Activated naive CD8-positive, alpha-beta T cell treated with anti-CD3 and anti-CD28 coated beads, Interleukin-2, amount 50 U/mL, for 24 hours (primary cell): ENCODE measurements at regions not wholly inside any gene's neighbourhood (a gene's known extent, or its start where the extent isn't known, plus 50 kb on each side); places are given as distances from the start of the nearest gene placed in this dataset.

Source experiments
- ATAC-seq: fragments of 150-1000 bp; cut with Tn5 transposase; one replicate; pipeline ENCODE4 v1.10.0; 2021
- DNase-seq: peaks from one replicate; pipeline ENCODE4 v3.0.0; 2021
- H3K27ac Mint-ChIP-seq: one replicate; pipeline ENCODE4 v1.8.0; 2021; ENCODE audit warnings: mild to moderate bottlenecking, mixed read lengths
- H3K27me3 Mint-ChIP-seq: one replicate; pipeline ENCODE4 v1.8.0; 2021; ENCODE audit warnings: mixed read lengths
- H3K36me3 Mint-ChIP-seq: one replicate; pipeline ENCODE4 v1.8.0; 2021; ENCODE audit warnings: low read depth, mixed read lengths
- H3K4me1 Mint-ChIP-seq: one replicate; pipeline ENCODE4 v1.8.0; 2021; ENCODE audit warnings: mixed read lengths
- H3K4me3 Mint-ChIP-seq: one replicate; pipeline ENCODE4 v1.8.0; 2021; ENCODE audit warnings: mild to moderate bottlenecking, moderate library complexity, mixed read lengths
- H3K9me3 Mint-ChIP-seq: one replicate; pipeline ENCODE4 v1.8.0; 2021; ENCODE audit warnings: mixed read lengths

DNA sequence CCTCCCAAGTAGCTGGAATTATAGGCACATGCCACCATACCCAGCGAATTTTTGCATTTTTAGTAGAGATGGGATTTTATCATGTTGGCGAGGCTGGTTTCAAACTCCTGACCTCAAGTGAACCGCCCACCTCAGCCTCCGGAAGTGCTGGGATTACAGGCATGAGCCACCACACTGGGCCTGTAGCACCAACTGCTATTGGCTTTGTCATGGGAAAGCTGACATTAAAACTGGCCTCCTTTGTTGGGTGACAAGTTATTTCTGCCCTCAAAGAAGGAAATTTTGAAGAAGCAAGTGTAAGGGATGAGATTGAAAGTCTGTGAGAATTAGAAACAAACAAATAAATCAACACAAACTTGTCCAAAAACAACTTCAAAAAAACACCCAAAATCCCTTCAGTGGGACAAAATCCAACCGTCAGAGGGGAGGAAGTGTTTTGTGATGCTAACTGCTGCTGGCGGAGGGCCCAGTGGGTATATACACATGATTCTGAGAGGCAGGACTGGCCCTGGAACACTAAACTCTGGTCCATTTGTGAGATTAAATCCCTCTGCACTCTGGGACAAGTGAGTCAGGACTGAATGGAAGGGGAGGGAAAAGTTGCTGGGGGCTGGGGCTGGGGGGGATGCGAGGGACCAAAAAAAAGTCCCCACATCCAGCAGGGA, 87.5 kb upstream of the NAA20 start:
- Mint-ChIP-seq H3K4me1 (peaks cover 4% of the 10 kb centered on the region), H3K27ac (no peak overlapping the region), H3K27me3 (peaks cover 10% of the 10 kb centered on the region), H3K9me3 (no peaks in the 10 kb centered on the region), H3K4me3 (no peak overlapping the region), H3K36me3 (no peaks in the 10 kb centered on the region)
- no peak for DNase-seq
- ATAC-seq, result no peak

DNA sequence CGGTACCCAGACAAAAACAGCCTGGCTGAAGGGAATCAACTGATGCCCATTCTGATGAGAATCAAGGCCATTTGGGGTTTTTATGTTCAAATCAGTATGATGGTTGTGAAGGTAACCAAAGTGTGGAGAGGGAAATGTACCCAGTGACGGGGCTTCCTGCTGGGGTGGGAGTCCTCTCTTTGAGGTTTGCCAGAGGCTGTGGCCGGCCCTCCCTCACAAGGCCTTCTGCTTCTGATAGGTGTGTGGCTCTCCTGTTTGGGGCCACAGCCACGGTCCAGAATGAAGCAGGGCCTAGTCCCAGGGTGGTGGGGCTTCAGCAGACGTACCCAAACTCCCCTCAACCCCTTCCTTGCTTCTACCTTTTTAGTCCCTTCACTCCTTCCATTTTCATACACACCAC, 86.7 kb upstream of the NAA20 start:
- no peaks in the 10 kb centered on the region for H3K9me3 Mint-ChIP-seq
- DNase-seq, result no peak
- peaks cover 16% of the 10 kb centered on the region for H3K27me3 Mint-ChIP-seq
- H3K4me3 Mint-ChIP-seq, result no peak overlapping the region
- ATAC-seq, result no peak
- peaks cover 8% of the 10 kb centered on the region for H3K4me1 Mint-ChIP-seq
- H3K27ac Mint-ChIP-seq, result no peak overlapping the region
- H3K36me3 Mint-ChIP-seq, result no peaks in the 10 kb centered on the region

DNA sequence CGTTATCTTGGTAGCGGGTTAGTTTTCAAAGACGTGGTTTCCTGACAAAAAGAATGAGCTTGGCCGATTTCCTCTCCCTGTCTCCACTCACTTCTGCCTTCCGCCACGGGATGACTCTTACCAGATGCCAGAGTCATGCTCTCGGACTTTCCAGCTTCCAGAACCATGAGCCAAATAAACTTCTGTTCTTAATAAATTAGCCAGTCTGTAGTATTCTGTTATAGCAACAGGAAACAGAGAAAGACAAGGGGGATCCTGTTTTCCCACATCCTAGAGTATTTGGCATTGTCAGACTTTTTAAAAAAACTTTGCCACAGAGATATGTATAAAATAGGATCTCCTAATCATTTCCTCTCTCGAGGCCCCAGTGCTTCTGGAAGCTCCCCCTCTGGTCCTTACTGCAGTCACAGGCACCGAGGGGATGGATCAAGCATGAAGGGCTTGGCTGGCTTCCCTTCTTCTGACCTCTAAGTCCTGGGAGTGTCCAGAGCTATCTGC, 84.9 kb upstream of the NAA20 start:
- Mint-ChIP-seq H3K9me3 (no peaks in the 10 kb centered on the region), H3K27ac (no peak overlapping the region), H3K27me3 (peaks cover 25% of the 10 kb centered on the region), H3K36me3 (no peaks in the 10 kb centered on the region), H3K4me1 (peaks cover 13% of the 10 kb centered on the region), H3K4me3 (no peak overlapping the region)
- ATAC-seq, result no peak
- DNase-seq, result no peak

DNA sequence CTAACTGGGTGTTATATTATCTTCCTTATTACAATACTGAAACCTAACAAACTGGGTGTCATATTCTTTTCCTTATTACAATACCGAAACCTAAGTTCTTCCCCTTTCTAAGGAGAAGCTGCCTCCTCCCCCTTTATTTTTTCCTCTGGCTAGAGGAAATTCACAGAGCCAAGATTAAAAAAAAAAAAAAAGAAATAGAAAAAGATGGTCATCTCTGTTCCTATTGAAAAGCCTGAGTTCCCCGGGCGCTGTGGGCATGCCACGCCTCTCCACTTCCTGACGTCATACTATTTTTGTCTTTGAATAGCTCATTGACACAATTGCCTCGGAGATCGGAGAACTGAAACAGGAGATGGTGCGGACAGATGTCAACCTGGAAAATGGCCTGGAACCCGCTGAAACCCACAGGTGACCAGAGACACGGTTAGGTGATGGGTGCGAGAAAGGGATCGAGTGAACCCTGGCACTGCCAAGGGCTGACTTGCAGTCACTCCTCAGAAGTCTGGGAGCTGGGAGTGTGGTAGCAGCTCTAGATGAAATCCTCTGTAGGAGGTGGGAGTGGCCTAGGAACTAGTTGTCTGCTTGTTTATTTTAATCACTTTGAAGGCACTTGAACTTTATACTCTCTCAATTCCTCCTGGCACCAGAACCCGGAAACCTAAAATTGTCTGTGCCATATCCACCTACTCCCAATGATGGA, 82.2 kb upstream of the NAA20 start:
- H3K4me3 Mint-ChIP-seq, result no peak overlapping the region
- ATAC-seq (no peak), DNase-seq (peak; percentile 17)
- H3K27ac Mint-ChIP-seq, result no peak overlapping the region
- no peaks in the 10 kb centered on the region for H3K9me3 Mint-ChIP-seq
- H3K4me1 Mint-ChIP-seq, result peaks cover 31% of the 10 kb centered on the region
- H3K27me3 Mint-ChIP-seq, result peaks cover 35% of the 10 kb centered on the region
- no peaks in the 10 kb centered on the region for H3K36me3 Mint-ChIP-seq

DNA sequence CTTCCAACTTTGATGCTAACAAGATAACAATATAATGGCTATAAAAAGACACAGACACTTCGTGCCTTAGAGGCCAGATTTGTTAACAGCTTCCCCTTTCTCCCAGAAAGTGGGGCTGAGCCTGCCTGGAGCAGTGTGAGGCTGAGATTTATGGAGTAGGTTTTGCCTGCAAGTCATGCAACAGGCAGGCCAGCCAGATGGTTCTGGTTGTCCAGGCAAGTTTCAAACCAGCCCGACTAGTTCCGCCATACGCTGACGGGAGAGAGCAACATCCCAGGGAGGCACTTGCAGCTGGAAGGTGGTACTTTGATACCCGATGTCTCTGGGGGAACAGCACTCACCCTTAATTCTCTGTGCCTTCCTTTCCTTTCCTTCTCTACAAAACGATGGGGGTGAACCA, 81.3 kb upstream of the NAA20 start:
- Mint-ChIP-seq H3K27ac (no peak overlapping the region), H3K4me1 (peaks cover 31% of the 10 kb centered on the region), H3K36me3 (no peaks in the 10 kb centered on the region), H3K9me3 (no peaks in the 10 kb centered on the region), H3K4me3 (no peak overlapping the region), H3K27me3 (peaks cover 37% of the 10 kb centered on the region)
- ATAC-seq (no peak), DNase-seq (no peak)

DNA sequence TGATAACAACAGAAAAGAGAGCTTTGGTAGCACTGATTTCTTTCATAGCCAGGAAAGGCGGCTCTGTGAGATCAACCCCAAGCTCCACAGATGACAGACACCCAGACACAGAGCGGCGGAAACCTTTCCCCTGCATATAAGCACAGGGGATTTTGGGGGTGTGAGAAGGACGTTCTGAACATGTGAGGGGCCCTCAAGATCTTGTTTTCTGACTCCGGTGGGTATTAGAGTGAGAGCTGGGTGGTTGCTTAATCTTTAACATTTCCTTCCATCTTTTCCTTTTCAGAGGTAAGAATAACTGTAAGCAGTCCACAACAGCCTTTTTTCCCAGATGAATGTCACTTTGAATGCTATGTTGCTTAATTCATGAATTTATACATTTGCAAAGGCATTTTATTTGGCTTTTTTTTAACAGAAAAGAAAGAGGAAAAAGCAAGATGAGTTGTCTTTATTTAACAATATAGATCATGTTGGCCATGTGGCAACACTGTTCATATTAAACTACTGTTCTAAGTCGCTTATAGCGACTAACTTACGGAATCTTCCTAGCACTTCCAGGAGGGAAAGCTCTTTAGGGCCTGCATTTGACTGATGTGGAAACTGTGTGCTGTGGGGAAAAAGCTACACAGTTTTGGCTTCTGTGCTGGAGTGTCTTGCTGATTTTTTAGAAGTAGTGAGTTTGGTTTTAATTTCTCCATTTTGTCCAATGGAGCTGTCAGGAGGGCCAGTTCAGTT, 80.5 kb upstream of the NAA20 start:
- ATAC-seq (no peak), DNase-seq (no peak)
- Mint-ChIP-seq H3K4me1 (peaks cover 33% of the 10 kb centered on the region), H3K27ac (no peak overlapping the region), H3K36me3 (no peaks in the 10 kb centered on the region), H3K9me3 (no peaks in the 10 kb centered on the region), H3K4me3 (no peak overlapping the region), H3K27me3 (peaks cover 40% of the 10 kb centered on the region)

DNA sequence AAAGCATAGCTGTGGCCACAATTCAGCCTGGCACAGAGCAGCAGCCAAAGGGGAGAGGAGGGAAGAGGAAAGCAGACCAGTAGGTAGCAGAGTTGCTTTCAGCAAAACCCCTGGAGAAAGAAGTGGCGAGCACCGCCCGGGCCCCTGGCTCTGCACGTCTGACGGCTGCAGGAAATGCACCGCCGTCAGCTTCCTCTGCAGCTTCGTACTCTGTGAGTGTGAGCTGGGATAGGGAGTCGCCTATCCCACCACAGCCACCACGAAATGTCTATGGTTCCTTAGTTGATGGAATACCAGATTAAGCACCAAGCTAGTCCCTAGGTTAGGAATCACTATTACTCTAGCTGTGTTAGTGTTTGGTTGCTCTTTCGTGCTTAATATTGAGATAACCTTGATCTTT, 79.9 kb upstream of the NAA20 start:
- Mint-ChIP-seq H3K27me3 (peaks cover 40% of the 10 kb centered on the region), H3K9me3 (no peaks in the 10 kb centered on the region), H3K36me3 (no peaks in the 10 kb centered on the region), H3K4me1 (peaks cover 33% of the 10 kb centered on the region), H3K27ac (peak overlapping the region; percentile 25), H3K4me3 (peak overlapping the region; percentile 18)
- ATAC-seq (peak; percentile 63), DNase-seq (peak; percentile 14)

DNA sequence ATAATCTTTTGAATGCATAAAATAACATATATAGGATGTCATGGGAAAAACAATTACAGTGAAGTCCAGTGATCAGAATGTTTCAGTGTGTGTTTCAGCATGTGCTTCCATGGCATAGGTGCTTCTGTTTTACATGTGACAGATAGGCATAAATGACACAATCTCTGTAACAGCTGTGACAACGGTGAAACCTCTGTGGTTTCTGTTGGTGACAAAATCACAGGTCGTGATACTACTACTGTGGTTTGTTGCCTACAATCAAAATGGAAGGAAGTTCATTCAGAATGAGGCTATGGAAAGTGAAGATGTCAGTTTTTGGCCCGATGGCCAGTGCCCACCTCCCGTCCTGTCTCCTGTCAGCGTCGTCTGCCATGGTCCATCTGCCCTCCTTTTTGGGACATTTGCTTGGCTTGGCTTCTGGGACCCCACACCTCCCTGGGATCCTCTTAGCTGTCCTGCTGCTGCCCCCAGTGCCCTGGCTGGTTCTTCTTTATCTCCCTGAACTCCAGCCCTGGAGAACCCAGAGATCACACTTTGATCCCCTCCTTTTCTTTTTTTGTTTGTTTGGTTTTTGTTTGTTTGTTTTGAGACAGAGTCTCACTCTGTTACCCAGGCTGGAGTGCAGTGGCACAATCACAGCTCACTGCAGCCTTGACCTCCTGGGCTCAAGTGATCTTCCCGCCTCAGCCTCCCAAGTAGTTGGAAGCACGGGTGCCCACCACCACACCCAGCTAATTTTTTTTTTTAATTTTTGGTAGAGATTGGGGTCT, 79.3 kb upstream of the NAA20 start:
- H3K27ac Mint-ChIP-seq, result peak overlapping the region; percentile 25
- peaks cover 41% of the 10 kb centered on the region for H3K27me3 Mint-ChIP-seq
- no peaks in the 10 kb centered on the region for H3K9me3 Mint-ChIP-seq
- peaks cover 33% of the 10 kb centered on the region for H3K4me1 Mint-ChIP-seq
- H3K4me3 Mint-ChIP-seq, result peak overlapping the region; percentile 18
- no peak for DNase-seq
- no peaks in the 10 kb centered on the region for H3K36me3 Mint-ChIP-seq
- peak; percentile 90 for ATAC-seq

DNA sequence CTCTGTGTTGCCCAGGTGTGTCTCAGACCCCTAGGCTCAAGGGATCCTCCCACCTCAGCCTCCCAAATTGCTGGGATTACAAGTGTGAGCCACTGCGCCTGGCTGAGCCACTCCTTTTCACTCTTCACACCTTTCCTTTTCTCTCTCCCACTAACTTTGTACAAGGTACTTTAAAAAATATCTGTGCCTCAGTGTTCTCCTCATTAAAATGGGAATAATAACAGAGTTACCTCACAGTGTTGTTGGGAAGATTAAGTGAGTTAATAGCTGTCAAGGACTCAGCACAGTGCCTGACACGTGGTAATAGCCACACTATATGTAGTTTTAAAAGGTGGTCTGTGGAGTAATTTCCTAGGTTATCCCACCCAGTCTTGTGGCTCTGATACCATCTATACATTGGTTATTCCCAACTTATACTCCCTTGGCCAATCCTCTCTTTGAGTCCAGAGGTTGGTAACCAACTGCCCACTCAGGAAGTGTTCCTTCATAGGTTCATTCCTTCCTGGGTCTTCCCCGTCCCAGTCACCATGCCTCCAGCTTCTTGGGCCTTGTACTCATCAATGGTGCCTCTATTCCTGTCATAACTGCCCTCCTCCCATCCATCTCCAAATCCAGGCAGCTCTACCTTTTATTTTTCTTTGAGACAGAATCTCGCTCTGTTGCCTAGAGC, 78.6 kb upstream of the NAA20 start:
- DNase-seq, result no peak
- Mint-ChIP-seq H3K36me3 (no peaks in the 10 kb centered on the region), H3K27ac (no peak overlapping the region), H3K9me3 (no peaks in the 10 kb centered on the region), H3K4me1 (peaks cover 33% of the 10 kb centered on the region), H3K27me3 (peaks cover 40% of the 10 kb centered on the region), H3K4me3 (no peak overlapping the region)
- ATAC-seq, result no peak

DNA sequence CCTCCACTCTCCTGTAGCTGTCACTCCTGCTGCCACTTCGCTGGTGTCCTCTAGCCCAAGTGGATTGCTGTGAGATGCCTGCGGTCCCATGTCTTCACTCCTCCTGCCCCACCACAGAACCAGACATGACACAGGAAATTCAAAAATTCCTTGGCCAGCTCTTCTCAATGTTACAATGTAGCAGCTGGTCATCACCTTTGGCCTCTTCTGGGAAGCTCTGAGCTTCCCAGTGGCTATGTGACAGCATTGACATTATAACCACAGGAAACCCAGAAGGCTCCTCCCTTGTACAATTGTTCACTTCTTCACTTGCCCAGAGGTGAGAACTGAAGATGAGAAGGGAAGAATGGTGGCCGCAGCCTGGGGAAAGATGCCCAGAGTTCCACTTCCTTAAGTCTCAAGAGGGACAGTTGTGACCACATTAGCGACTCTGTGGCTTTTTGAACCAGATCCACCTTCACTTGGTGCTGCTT, 76.1 kb upstream of the NAA20 start:
- H3K27ac Mint-ChIP-seq, result no peak overlapping the region

DNA sequence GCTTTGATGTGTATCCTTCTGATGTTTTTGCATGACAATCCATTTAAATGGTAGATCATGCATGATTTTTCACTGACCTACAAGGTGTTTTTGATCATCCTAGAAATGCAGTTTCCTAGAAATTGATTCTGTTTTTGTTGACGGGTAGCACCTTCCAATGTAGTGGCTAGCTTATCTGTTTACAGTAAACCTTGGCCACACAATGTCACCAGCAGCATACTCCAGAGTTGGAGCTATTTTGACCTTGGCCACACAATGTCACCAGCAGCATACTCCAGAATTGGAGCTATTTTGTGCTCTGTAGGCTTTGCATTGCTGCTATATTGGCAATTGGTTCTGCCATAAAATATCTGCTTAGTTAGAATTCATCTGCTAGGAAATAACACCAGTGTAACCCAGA, 74.6 kb upstream of the NAA20 start:
- Mint-ChIP-seq H3K4me1 (peaks cover 33% of the 10 kb centered on the region), H3K36me3 (no peaks in the 10 kb centered on the region), H3K9me3 (no peaks in the 10 kb centered on the region), H3K4me3 (no peak overlapping the region), H3K27me3 (peaks cover 31% of the 10 kb centered on the region), H3K27ac (no peak overlapping the region)
- no peak for ATAC-seq
- no peak for DNase-seq

More for the DNA sequence above, 76.1 kb upstream of the NAA20 start:
- no peak for DNase-seq
- no peak for ATAC-seq
- H3K4me1 Mint-ChIP-seq, result peaks cover 41% of the 10 kb centered on the region
- H3K27me3 Mint-ChIP-seq, result peaks cover 34% of the 10 kb centered on the region
- H3K4me3 Mint-ChIP-seq, result no peak overlapping the region
- H3K36me3 Mint-ChIP-seq, result no peaks in the 10 kb centered on the region
- no peaks in the 10 kb centered on the region for H3K9me3 Mint-ChIP-seq

DNA sequence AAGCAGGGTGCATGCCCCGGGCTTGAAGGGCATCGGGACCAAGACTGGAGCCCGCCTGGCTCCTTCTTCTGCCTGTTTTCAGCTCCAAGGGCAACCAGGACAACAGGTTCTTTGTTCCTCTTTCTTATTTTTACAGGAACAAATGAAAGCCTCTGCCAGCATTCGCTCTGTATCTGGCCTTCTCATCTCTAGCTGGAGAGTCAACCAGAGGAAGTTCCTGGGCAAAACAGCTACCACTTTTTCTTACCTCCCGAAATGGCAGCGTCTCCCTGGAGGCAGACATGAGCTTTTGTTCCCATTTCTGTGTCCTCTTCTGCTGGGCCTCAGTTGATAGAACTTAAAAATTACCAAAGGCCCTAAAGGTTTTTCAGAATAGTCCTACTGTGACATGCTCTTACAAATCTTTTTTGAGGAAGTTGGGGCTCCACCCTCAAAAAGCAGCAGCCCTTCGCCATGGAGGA, 74.1 kb upstream of the NAA20 start:
- no peaks in the 10 kb centered on the region for H3K9me3 Mint-ChIP-seq
- ATAC-seq (no peak), DNase-seq (no peak)
- H3K4me3 Mint-ChIP-seq, result no peak overlapping the region
- H3K27ac Mint-ChIP-seq, result no peak overlapping the region
- peaks cover 28% of the 10 kb centered on the region for H3K27me3 Mint-ChIP-seq
- peaks cover 30% of the 10 kb centered on the region for H3K4me1 Mint-ChIP-seq
- H3K36me3 Mint-ChIP-seq, result no peaks in the 10 kb centered on the region

DNA sequence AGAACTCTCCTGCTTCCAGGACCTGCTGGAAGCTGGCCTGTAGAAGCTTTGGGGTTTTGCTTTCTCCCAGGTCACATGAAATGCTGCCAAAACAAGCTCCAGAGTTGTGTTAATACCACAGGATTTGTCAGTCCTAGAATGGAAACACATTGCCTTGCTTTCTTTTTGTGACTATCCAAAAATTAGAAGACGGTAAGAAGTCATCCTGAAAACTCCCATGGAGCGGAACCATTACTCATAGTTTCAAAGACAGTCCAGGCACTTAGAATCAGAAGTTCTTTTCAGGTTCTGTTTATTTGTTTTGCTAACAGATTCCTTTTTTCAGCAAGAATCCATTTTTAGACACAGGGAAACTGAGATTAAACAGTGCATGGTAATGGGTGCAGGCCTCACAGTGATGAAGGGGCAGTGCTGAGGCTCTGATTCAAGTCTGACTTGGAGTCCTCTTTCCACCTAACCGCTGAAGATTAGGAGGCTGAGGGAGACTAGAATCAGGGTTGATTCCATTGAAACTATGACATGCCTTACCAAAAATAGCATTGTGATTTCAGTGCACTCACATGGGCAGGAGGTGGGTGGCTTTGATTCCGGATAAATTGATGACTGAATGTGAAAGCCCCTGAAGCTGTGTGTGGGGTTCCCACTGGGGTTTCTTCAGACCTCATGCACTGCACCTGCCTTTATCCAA, 72.2 kb upstream of the NAA20 start:
- H3K4me3 Mint-ChIP-seq, result no peak overlapping the region
- no peaks in the 10 kb centered on the region for H3K9me3 Mint-ChIP-seq
- peak overlapping the region; percentile 64 for H3K27ac Mint-ChIP-seq
- no peaks in the 10 kb centered on the region for H3K36me3 Mint-ChIP-seq
- ATAC-seq, result peak; percentile 83
- H3K27me3 Mint-ChIP-seq, result peaks cover 20% of the 10 kb centered on the region
- peak; percentile 23 for DNase-seq
- peaks cover 21% of the 10 kb centered on the region for H3K4me1 Mint-ChIP-seq
